Stimulated activated CD4-positive, alpha-beta T cell treated with anti-CD3 and anti-CD28 coated beads, Interleukin-15, amount 100 ng/mL, for 24 hours (primary cell): ENCODE measurements at regions not wholly inside any gene's neighbourhood (a gene's known extent, or its start where the extent isn't known, plus 50 kb on each side); places are given as distances from the start of the nearest gene placed in this dataset.

ENCODE experiments used
- DNase-seq: peaks from one replicate; pipeline ENCODE4 v3.0.0-alpha.2; 2020

- DNase-seq = no peak
Observed at GRCh38 chr17:77695386-77695785, 263.1 kb upstream of the TNRC6C start.

- DNase-seq = no peak
Observed at GRCh38 chr17:77696151-77696720, 262.3 kb upstream of the TNRC6C start.

- DNase-seq = no peak
Observed at GRCh38 chr17:77696721-77697460, 261.6 kb upstream of the TNRC6C start.

GRCh38 chr17:77697480-77698400 lies 260.8 kb upstream of the TNRC6C start:
- no peak for DNase-seq

DNA sequence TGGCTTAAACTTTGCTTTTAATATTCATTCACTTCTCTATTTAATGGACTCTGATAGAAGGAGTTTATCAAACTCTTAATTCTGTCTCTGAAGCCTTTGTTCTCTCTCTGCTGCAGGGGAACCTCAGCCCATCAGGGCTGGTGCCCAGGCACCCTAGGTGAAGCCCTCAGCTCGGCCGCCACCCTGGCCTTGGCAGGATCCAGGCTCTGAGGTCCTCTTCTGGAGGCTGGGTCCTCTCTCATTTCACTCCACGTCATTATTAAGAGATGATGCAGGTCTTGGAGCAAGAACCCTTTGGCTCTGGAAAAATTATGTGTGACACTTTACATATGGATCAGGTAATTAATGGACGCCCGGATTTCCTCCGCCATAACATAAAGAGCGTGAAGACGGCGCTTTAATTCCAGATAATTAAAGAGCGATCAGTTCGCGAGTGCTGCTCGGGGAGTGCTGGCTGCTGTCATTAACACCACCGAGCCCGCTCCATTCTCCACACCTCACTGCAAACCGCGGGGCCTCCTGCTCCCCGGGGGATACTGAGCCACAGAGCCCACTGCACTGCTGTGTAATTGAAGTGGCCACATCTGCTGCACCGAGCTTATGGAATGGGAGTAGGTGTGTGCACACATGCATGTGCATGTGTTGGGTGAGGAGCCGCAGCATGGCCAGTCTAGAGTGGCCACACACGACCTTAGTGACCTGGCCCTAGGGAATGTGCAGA lies 259.4 kb upstream of the TNRC6C start:
- no peak for DNase-seq

DNA sequence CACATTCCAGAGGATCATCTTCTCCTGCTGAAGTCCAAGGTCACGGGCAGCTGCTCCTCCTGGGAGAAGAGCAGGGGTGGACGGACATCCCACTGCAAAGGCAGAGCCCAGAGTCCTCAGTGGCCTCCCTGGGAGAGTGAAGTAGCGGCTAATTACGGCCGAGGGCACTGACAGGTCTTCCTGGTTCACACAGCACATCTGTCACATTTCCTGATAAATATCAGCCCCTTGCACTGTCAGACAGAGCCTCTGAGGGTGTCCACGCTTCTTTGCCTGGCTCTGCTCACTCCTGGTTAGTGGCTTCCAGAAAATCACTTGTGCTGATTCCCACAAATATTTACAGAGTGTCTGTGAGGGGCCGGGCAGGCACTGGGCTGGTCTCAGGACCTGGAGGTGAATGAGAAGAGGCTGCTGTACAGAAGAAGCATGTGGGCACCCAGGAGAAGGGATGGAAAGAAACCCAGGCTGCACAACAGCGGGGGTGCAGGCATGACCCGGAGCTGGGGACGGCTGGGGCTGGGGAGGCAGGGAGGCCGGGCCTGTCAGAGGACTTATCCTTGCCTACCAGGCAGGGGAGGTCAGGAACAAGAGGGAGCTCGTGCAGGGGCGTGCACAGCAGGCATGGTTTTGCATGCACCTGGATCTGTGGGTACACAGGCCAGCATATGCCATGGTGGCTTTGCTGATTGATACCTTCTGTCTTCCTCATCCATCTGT lies 258.2 kb upstream of the TNRC6C start:
- DNase-seq = no peak

- no peak for DNase-seq
Observed at GRCh38 chr17:77701996-77702395, 256.5 kb upstream of the TNRC6C start.

DNA sequence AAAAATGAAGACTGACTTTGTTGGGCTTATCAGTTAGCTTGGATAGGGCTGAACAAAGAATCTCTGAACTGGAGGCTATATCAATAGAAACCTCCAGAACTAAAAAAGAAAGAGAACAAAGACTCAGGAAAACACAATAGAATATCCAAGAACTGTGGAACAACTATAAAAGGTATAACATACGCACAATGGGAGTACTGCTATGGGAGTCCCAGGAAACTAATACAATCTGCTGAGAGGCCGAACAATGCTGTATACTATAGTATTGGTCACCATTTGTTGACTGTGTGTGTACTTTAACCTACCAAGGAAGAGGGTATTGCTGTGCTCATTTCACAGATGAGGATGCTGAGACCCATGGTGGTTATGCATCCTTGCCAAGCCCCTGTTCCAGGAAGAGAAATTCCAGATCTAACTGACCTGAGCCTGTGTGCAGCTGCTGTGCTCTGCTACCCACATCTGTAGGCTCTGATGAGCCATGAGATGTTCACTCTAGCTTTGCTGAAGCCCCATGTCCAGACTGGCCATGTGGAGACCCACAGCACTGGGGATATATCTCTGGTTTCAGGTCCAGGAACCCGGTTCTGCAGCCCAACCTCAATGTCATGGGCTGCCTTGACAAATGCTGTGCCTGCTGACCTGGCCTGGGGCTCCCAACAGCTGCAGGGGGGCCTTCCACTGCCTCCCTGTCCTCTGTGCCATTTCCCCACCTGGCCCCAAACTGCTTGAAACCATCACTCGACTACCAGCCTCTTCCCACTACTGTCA lies 254.3 kb upstream of the TNRC6C start:
- no peak for DNase-seq

- no peak for DNase-seq
Observed at GRCh38 chr17:77706938-77707337, 251.6 kb upstream of the TNRC6C start.

DNA sequence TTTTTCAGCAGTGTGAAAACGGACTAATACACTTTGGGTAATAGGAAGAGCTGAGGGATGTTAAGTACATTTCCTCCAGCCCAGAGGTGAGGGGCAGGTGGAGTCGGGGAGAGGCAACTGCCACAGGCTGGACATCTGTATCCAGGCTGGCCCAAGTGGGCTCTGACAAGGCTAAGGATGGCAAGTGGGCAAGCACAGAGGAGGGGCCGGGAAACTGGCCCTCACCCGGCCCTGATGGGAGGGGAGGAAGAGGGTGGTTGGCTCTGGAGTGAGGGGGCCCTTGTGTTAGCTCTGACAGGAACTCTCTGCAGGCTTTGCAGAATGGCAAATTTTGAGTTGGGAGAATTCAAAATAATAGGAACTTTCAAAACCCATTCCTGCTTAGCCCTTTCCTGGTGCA lies 251.0 kb upstream of the TNRC6C start:
- DNase-seq = no peak

- DNase-seq = no peak
Observed at GRCh38 chr17:77708049-77708448, 250.5 kb upstream of the TNRC6C start.

DNA sequence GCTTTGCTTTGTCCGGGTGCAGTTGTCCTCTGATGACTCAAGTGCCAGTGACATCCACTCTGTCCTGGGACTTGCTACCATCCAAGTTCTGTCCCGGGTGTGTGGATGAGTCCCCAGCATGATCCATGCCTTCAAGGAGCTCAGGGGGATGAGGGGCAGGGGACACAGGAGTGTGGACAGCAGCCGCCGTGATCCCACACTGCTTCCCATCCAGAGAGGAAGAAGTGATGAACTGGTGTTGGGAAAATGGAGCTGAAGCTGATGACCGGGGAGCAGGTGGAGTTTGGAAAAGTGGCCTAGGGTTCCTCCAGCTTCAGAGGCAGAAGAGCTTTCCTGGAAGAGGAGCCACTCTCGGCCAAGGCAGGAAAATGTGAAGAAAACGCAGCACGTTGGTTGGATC lies 249.6 kb upstream of the TNRC6C start:
- DNase-seq = no peak

GRCh38 chr17:77709594-77709993 lies 248.9 kb upstream of the TNRC6C start:
- DNase-seq = no peak

- DNase-seq = no peak
Observed at GRCh38 chr17:77712578-77712977, 245.9 kb upstream of the TNRC6C start.

DNA sequence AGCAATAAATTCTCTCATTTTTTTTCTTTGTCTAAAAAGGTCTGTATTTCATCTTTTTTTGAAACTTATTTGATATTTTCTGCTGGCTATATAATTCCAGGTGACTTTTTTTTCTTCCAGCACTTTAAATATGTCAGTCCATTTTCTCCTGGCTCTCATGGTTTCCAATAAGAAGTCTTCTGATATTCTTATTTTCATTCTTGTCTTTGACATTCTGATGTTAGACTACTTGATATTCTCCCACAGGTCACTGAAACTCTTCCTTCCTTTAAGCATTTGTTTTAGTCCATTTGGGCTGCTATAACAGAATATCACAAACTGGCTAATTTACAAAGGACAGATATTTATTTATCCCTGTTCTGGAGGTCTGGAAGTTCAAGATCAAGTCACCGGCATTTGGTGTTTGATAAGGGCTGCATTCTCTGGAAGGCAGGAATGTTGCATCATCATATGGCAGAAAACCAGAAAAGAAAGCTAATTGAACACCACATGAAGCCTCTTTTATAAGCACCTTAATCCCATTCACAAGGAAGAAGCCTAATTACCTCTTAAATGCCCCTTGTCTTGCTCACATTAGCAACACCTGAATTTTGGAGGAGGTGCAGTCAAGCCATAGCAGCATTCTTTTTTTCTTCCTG lies 242.1 kb upstream of the TNRC6C start:
- no peak for DNase-seq

DNA sequence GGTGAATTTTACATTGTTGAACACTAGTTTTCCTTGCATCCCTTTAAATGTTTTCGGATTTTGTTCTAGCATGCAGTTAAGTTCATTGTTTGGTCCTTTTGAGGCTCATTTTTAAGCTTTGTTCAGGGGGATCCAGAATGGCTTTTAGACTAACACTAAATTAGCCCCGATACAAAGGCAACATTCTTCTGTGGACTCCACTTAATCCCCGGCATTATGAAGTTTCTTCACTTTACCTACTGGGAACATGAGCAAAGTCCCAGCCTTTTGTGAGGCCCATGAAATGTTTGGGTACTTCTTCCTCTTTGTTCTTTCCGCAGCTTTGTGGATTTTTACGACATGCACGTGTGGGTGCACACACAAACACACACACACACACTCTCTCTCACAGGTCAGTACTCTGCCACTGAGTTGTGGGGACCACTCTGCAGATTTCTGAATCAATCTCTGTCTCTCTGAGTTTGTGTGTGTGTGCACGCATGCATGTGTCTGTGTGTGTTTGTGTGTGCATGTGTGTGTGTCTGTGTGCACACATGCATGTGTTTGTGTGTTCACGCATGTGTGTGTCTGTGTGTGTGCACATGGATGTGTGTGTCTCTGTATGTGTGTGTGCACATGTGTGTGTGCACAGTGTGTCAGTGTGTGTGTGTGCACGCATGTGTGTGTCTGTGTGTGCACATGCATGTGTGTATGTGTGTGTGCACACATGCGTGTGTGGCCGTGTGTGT lies 240.4 kb upstream of the TNRC6C start:
- DNase-seq = no peak

- no peak for DNase-seq
Observed at GRCh38 chr17:77718669-77718961, 239.9 kb upstream of the TNRC6C start.

- no peak for DNase-seq
Observed at GRCh38 chr17:77719806-77720205, 238.7 kb upstream of the TNRC6C start.

- DNase-seq = no peak
Observed at GRCh38 chr17:77720946-77721845, 237.3 kb upstream of the TNRC6C start.

DNA sequence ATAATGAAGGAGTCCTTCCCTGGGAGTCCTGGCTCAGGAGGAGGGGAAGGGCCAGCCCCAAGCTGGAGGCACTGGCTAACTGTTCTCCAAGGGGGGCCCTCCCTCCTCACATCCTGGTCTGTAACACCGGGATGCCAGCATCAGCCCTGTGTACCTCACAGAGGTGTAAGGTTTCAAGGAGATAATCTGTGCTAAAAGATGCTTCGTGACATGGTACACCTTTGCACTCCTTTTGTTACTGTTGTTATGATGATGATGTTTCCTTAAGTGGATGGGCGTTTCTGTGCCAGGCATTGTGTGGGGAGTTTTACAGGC lies 236.7 kb upstream of the TNRC6C start:
- no peak for DNase-seq
